Left ventricle myocardium inferior (tissue), 1 donor: ENCODE measurements at regions not wholly inside any gene's neighbourhood (a gene's known extent, or its start where the extent isn't known, plus 50 kb on each side); places are given as distances from the start of the nearest gene placed in this dataset.

Experiments
- DNase-seq: peaks from one replicate; pipeline ENCODE4 v3.0.0-alpha.2; 2020
- H3K27ac ChIP-seq: fragments of 200-600 bp; replicated peaks from 2 replicates; pipeline ENCODE4 v1.8.0; 2021
- H3K27me3 ChIP-seq: fragments of 200-600 bp; 2 replicates; pipeline ENCODE4 v1.8.0; 2021; ENCODE audit warnings: low read depth
- H3K36me3 ChIP-seq: fragments of 200-600 bp; 2 replicates; pipeline ENCODE4 v1.8.0; 2021
- H3K4me1 ChIP-seq: fragments of 200-600 bp; 2 replicates; pipeline ENCODE4 v1.8.0; 2021
- H3K4me3 ChIP-seq: fragments of 200-600 bp; 2 replicates; pipeline ENCODE4 v1.8.0; 2021; ENCODE audit warnings: mild to moderate bottlenecking, moderate library complexity
- H3K9me3 ChIP-seq: fragments of 200-600 bp; replicated peaks from 2 replicates; pipeline ENCODE4 v1.8.0; 2021
- CTCF ChIP-seq: fragments of 200-600 bp; IDR thresholded peaks from 2 replicates; pipeline ENCODE4 v1.8.0; 2021; ENCODE audit warnings: antibody characterized with exemption, mild to moderate bottlenecking, borderline replicate concordance
- intact Hi-C: fragments of 100-400 bp; cut with micrococcal nuclease; formaldehyde crosslinking; loops from one replicate; pipeline ENCODE4 v1.11.0; 2022
- donor health status: DM: no; HTN: yes; CAD: no; lungs with severe emphysema.

GRCh38 chr9:90306158-90306557 lies 336.5 kb downstream of the DIRAS2 start:
- no peak for TF ChIP-seq CTCF
- H3K36me3 ChIP-seq: no peaks in the 10 kb centered on the region
- no peak overlapping the region for H3K4me3 ChIP-seq
- no peaks in the 10 kb centered on the region for H3K9me3 ChIP-seq
- H3K27me3 ChIP-seq: peaks cover 67% of the 10 kb centered on the region
- intact Hi-C loops: no loop called here
- H3K27ac ChIP-seq: no peak overlapping the region
- DNase-seq: no peak
- no peaks in the 10 kb centered on the region for H3K4me1 ChIP-seq

- no peak overlapping the region for H3K27ac ChIP-seq
- H3K4me1 ChIP-seq: no peaks in the 10 kb centered on the region
- intact Hi-C loops: no loop called here
- no peak overlapping the region for H3K4me3 ChIP-seq
- no peak for TF ChIP-seq CTCF
- H3K27me3 ChIP-seq: peaks cover 58% of the 10 kb centered on the region
- DNase-seq: no peak
- H3K9me3 ChIP-seq: no peaks in the 10 kb centered on the region
- no peaks in the 10 kb centered on the region for H3K36me3 ChIP-seq
These were observed 335.3 kb downstream of the DIRAS2 start for GRCh38 chr9:90307167-90307833.

DNA sequence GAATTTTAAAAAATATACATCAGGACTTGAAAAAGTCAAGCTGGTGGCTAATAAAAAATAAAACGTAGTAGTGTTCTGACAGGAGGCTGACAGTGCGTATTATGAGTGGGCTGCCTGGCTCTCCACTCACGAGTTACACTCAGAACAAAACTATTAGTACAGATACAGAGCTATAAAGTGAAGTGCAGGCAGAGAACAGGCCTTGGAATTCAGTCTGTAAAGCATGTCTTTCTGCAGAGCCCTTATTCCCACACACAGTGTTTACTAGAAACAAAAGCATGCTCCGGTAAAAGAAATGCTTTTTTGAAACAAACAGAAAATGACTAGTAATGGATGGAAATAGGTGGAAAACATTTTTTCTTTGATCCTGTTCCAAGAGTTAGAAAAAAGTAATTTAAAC lies 334.7 kb downstream of the DIRAS2 start:
- peaks cover 52% of the 10 kb centered on the region for H3K27me3 ChIP-seq
- intact Hi-C loops: no loop called here
- no peak for TF ChIP-seq CTCF
- H3K9me3 ChIP-seq: no peaks in the 10 kb centered on the region
- no peak overlapping the region for H3K27ac ChIP-seq
- DNase-seq: no peak
- no peaks in the 10 kb centered on the region for H3K36me3 ChIP-seq
- no peak overlapping the region for H3K4me3 ChIP-seq
- H3K4me1 ChIP-seq: no peaks in the 10 kb centered on the region

- H3K9me3 ChIP-seq: no peaks in the 10 kb centered on the region
- peaks cover 46% of the 10 kb centered on the region for H3K27me3 ChIP-seq
- no peaks in the 10 kb centered on the region for H3K4me1 ChIP-seq
- H3K36me3 ChIP-seq: no peaks in the 10 kb centered on the region
- intact Hi-C loops: no loop called here
- no peak for TF ChIP-seq CTCF
- DNase-seq: no peak
- H3K4me3 ChIP-seq: no peak overlapping the region
- no peak overlapping the region for H3K27ac ChIP-seq
These were observed 333.9 kb downstream of the DIRAS2 start for GRCh38 chr9:90308691-90309090.

- intact Hi-C loops: no loop called here
- DNase-seq: no peak
- Histone ChIP-seq H3K36me3 (no peaks in the 10 kb centered on the region), H3K27me3 (peaks cover 34% of the 10 kb centered on the region), H3K4me1 (no peaks in the 10 kb centered on the region), H3K27ac (no peak overlapping the region), H3K9me3 (no peaks in the 10 kb centered on the region), H3K4me3 (no peak overlapping the region)
- no peak for TF ChIP-seq CTCF
These were observed 332.7 kb downstream of the DIRAS2 start for GRCh38 chr9:90309809-90310520.
